ENCODE measurements at regions not wholly inside any gene's neighbourhood (a gene's known extent, or its start where the extent isn't known, plus 50 kb on each side); places are given as distances from the start of the nearest gene placed in this dataset.
"Not testable (repeated sequence)": the region's sequence is repeated elsewhere in the genome, so short reads cannot be mapped to it uniquely, and the experiment has no call there.

- Histone ChIP-seq H3K27ac (no peak overlapping the region), H3K9me3 (peaks cover 0 to 3% (median 0%) of the 10 kb centered on the region in 3 donors), H3K36me3 (no peaks in the 10 kb centered on the region), H3K4me3 (no peak overlapping the region), H3K4me1 (no peaks in the 10 kb centered on the region), H3K27me3 (no peaks in the 10 kb centered on the region)
- TF ChIP-seq POLR2AphosphoS5 (IDR thresholded peaks at IDR 0.05) = no peak
- TF ChIP-seq EP300 (IDR thresholded peaks at IDR 0.05) = no peak
- TF ChIP-seq CTCF (IDR thresholded peaks at IDR 0.05) = no peak
- TF ChIP-seq POLR2A (IDR thresholded peaks at IDR 0.05) = no peak
- WGBS, 2 donors (ENCODE audit: low coverage in 1 of 2) = 72 to 92% methylated on average over 1 of the region's 1 CpG
- ATAC-seq = no peak
These were observed 1053.1 kb downstream of the DIPK2A start for GRCh38 chr3:145024700-145025099.

GRCh38 chr3:145027186-145027585 is 1055.6 kb downstream of the DIPK2A start:
- not testable (repeated sequence) for H3K4me3 ChIP-seq, H3K36me3 ChIP-seq, H3K27ac ChIP-seq, H3K9me3 ChIP-seq, ATAC-seq, H3K4me1 ChIP-seq, H3K27me3 ChIP-seq
- 50 to 75% methylated on average over 1 to 3 of the region's 3 CpGs for WGBS, 2 donors (ENCODE audit: low coverage in 1 of 2)

- 47 to 75% methylated on average over 1 of the region's 1 CpG for WGBS, 2 donors (ENCODE audit: low coverage in 1 of 2)
- TF ChIP-seq POLR2A (IDR thresholded peaks at IDR 0.05) (no peak), POLR2AphosphoS5 (IDR thresholded peaks at IDR 0.05) (no peak), CTCF (IDR thresholded peaks at IDR 0.05) (no peak), EP300 (IDR thresholded peaks at IDR 0.05) (no peak)
- peaks cover 0 to under 1% (median 0%) of the 10 kb centered on the region in 3 donors for H3K9me3 ChIP-seq
- no peaks in the 10 kb centered on the region for H3K27me3 ChIP-seq
- no peaks in the 10 kb centered on the region for H3K4me1 ChIP-seq
- no peak for ATAC-seq
- H3K27ac ChIP-seq = no peak overlapping the region
- H3K36me3 ChIP-seq = no peaks in the 10 kb centered on the region
- H3K4me3 ChIP-seq = no peak overlapping the region
These were observed 1061.2 kb downstream of the DIPK2A start for GRCh38 chr3:145032791-145033190.

- Histone ChIP-seq H3K27me3 (no peaks in the 10 kb centered on the region), H3K4me3 (no peak overlapping the region), H3K27ac (no peak overlapping the region), H3K9me3 (no peaks in the 10 kb centered on the region), H3K4me1 (no peaks in the 10 kb centered on the region), H3K36me3 (no peaks in the 10 kb centered on the region)
- WGBS, 2 donors (ENCODE audit: low coverage in 1 of 2) = 83 to 89% methylated on average over 1 of the region's 1 CpG
- no peak for ATAC-seq
- TF ChIP-seq POLR2A (IDR thresholded peaks at IDR 0.05) (no peak), EP300 (IDR thresholded peaks at IDR 0.05) (no peak), POLR2AphosphoS5 (IDR thresholded peaks at IDR 0.05) (no peak)
These were observed 1064.1 kb downstream of the DIPK2A start for GRCh38 chr3:145035682-145036081.

GRCh38 chr3:145054055-145054454 is 1082.4 kb downstream of the DIPK2A start:
- not testable (repeated sequence) for H3K27me3 ChIP-seq, H3K36me3 ChIP-seq, H3K27ac ChIP-seq, ATAC-seq, H3K4me1 ChIP-seq, H3K4me3 ChIP-seq, H3K9me3 ChIP-seq
- WGBS, 2 donors (ENCODE audit: low coverage in 1 of 2) = 93 to 100% methylated on average over 2 of the region's 2 CpGs

GRCh38 chr3:145055375-145056076 is 1083.9 kb downstream of the DIPK2A start:
- Histone ChIP-seq H3K27ac (no peak overlapping the region), H3K4me1 (no peaks in the 10 kb centered on the region), H3K36me3 (no peaks in the 10 kb centered on the region), H3K9me3 (no peaks in the 10 kb centered on the region), H3K4me3 (no peak overlapping the region), H3K27me3 (no peaks in the 10 kb centered on the region)
- TF ChIP-seq EP300 (IDR thresholded peaks at IDR 0.05) (no peak), POLR2A (IDR thresholded peaks at IDR 0.05) (no peak), POLR2AphosphoS5 (IDR thresholded peaks at IDR 0.05) (no peak), CTCF (IDR thresholded peaks at IDR 0.05) (no peak)
- WGBS, 2 donors (ENCODE audit: low coverage in 1 of 2) = 57 to 67% methylated on average over 1 of the region's 1 CpG
- ATAC-seq = no peak
